Transverse colon (tissue), 4 donors: ENCODE measurements at regions not wholly inside any gene's neighbourhood (a gene's known extent, or its start where the extent isn't known, plus 50 kb on each side); places are given as distances from the start of the nearest gene placed in this dataset.

Source experiments
- DNase-seq: peaks from one replicate; pipeline ENCODE4 v3.0.0-alpha.2; 2019
- H3K27ac ChIP-seq, 4 donors: fragments of 200-600 bp; sonication (generic); 2 replicates each; pipeline ENCODE4 v1.5.1; 2016 to 2018; ENCODE audit warnings: inconsistent platforms in 4 of 4
- H3K27me3 ChIP-seq: fragments of 200-600 bp; sonication (generic); 2 replicates; pipeline ENCODE4 v1.5.1; 2017; ENCODE audit warnings: inconsistent platforms
- H3K36me3 ChIP-seq, 4 donors: fragments of 200-600 bp; sonication (generic); 2 replicates each; pipeline ENCODE4 v1.5.1; 2017 to 2019; ENCODE audit warnings: inconsistent platforms in 4 of 4
- H3K4me1 ChIP-seq, 4 donors: fragments of 200-600 bp; sonication (generic); 2 replicates each; pipeline ENCODE4 v1.5.1; 2017 to 2020; ENCODE audit warnings: inconsistent platforms in 4 of 4
- H3K4me3 ChIP-seq, 4 donors: fragments of 200-600 bp; sonication (generic); 1 replicate in 1 of 4; 2 replicates in 3 of 4; pipeline versions ENCODE4 v1.5.1 to v1.6.1; 2017 to 2019; ENCODE audit warnings: inconsistent platforms in 4 of 4
- H3K9me3 ChIP-seq, 2 donors: fragments of 200-600 bp; sonication (generic); 2 replicates each; pipeline ENCODE4 v1.5.1; 2017 to 2019; ENCODE audit warnings: inconsistent platforms in 2 of 2
- EP300 ChIP-seq: sonication (generic); formaldehyde crosslinking; IDR thresholded peaks from one replicate; pipeline ENCODE4 v1.6.1; 2017; ENCODE audit warnings: antibody characterized with exemption, low read depth
- POLR2A ChIP-seq: fragments of 450-650 bp; IDR thresholded peaks from one replicate; pipeline ENCODE4 v1.6.1; 2016; ENCODE audit warnings: antibody characterized with exemption, mild to moderate bottlenecking, moderate library complexity
- POLR2AphosphoS5 ChIP-seq, 3 donors: sonication (generic); formaldehyde crosslinking; IDR thresholded peaks; one replicate each; pipeline ENCODE4 v1.6.1; 2016; ENCODE audit warnings: antibody characterized with exemption in 3 of 3
- WGBS, 2 donors: methylation state at CpG; one replicate each; pipeline ENCODE4 v1.1.5; 2018; ENCODE audit warnings: low coverage in 1 of 2; 5-methylcytosine and 5-hydroxymethylcytosine counted together
- in situ Hi-C, 4 donors: fragments of 200-750 bp; cut with MboI; loops; one replicate each; pipeline versions ENCODE4 v1.15.0 to v1.15.1; 2017; ENCODE audit warnings: low sequenced_read_pairs in 3 of 4, low pct_ligation_motif_present in 1 of 4, low pct_unique_long_range_greater_than_20kb in 1 of 4
- intact Hi-C: fragments of 100-400 bp; cut with DNase I; formaldehyde crosslinking; loops from one replicate; pipeline ENCODE4 v1.15.1; 2023; ENCODE audit warnings: low total_unique reads
- TF ChIP-seq, protein P1 (sequence below), 5 experiments: fragments of 200-600 bp in 3 of 5; fragments of 450-650 bp in 2 of 5; sonication (generic) in 3 of 5; IDR thresholded peaks; 1 replicate in 2 of 5; 2 replicates in 3 of 5; pipeline ENCODE4 v1.5.1; 2016 to 2017; ENCODE audit warnings: antibody characterized with exemption in 5 of 5, inconsistent platforms in 3 of 5, mild to moderate bottlenecking in 2 of 5, moderate library complexity in 1 of 5

DNA sequence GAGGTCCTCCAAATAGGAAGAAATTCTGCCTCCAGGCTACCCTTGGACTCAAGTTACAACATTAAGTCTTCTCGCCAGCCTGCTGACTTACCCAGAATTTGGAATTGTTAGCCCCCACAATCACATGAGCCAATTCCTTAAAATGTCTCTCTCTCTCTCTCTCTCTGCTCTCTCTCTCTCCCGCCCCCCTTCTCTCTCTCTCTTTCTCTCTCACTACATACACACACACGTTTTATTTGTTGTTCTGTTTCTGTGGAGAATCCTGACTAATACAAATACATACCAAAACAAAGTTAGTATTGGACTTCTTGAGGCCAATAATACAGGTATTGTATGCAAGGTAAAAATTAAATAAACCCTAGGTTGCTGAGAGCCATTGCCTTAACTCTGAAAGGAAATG is 72.1 kb downstream of the TNFSF18 start:
- no peak for DNase-seq
- no peaks in the 10 kb centered on the region for H3K9me3 ChIP-seq
- no peak overlapping the region for H3K27ac ChIP-seq
- 80 to 81% methylated on average over 3 of the region's 3 CpGs for WGBS, 2 donors
- peaks cover 0 to 17% (median 10%) of the 10 kb centered on the region in 4 donors for H3K4me1 ChIP-seq
- no peak for TF ChIP-seq EP300
- TF ChIP-seq POLR2AphosphoS5 (IDR thresholded peaks at IDR 0.05) = no peak
- TF ChIP-seq POLR2A = no peak
- TF ChIP-seq, protein P1, sequence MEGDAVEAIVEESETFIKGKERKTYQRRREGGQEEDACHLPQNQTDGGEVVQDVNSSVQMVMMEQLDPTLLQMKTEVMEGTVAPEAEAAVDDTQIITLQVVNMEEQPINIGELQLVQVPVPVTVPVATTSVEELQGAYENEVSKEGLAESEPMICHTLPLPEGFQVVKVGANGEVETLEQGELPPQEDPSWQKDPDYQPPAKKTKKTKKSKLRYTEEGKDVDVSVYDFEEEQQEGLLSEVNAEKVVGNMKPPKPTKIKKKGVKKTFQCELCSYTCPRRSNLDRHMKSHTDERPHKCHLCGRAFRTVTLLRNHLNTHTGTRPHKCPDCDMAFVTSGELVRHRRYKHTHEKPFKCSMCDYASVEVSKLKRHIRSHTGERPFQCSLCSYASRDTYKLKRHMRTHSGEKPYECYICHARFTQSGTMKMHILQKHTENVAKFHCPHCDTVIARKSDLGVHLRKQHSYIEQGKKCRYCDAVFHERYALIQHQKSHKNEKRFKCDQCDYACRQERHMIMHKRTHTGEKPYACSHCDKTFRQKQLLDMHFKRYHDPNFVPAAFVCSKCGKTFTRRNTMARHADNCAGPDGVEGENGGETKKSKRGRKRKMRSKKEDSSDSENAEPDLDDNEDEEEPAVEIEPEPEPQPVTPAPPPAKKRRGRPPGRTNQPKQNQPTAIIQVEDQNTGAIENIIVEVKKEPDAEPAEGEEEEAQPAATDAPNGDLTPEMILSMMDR (IDR thresholded peaks at IDR 0.05) = no peak
- H3K36me3 ChIP-seq = no peaks in the 10 kb centered on the region
- intact Hi-C loops (no loop called here), in situ Hi-C loops (no loop called here)
- no peaks in the 10 kb centered on the region for H3K27me3 ChIP-seq
- H3K4me3 ChIP-seq = no peak overlapping the region

DNA sequence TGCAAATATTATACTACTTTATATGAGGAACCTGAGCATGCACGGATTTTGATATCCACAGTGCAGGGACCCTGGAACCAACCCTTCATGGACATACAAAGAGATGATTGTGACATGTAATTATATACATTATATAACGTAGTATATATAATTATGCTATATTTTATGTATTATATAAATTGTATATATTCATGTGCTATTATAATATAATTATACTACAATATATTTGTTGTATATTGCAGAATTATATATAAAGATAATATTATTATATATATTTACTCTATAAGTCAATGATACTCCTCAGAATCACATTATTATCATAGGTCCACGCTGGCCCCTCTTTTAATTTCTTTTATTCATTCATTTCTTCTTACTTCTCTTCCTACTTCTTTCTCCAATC is 70.9 kb downstream of the TNFSF18 start:
- no peak for DNase-seq
- Histone ChIP-seq H3K36me3 (no peaks in the 10 kb centered on the region), H3K9me3 (no peaks in the 10 kb centered on the region), H3K27me3 (no peaks in the 10 kb centered on the region), H3K4me1 (peaks cover 0 to 17% (median 10%) of the 10 kb centered on the region in 4 donors), H3K27ac (no peak overlapping the region), H3K4me3 (no peak overlapping the region)
- intact Hi-C loops (no loop called here), in situ Hi-C loops (no loop called here)
- TF ChIP-seq, protein P1 (IDR thresholded peaks at IDR 0.05) = no peak
- TF ChIP-seq POLR2A (no peak), POLR2AphosphoS5 (IDR thresholded peaks at IDR 0.05) (no peak), EP300 (no peak)
- 67 to 72% methylated on average over 3 of the region's 3 CpGs for WGBS, 2 donors

DNA sequence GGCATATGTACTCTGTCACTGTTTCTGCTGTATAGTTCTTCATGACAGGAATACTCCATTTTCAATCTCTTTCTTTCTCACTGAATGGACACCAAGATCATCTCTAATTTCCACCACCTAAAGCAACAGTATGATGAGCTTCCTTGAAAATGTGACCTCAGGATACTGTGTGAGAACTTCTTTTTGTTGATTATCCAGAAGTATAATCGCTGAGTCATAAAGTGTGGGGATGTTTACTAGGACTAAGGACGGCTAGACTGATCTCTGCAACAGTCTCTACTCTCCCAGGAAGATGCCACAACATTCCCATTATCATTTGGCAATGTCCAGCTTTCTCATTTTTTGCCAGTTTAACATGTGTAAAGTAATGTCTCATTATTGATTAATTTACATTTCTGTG is 70.3 kb downstream of the TNFSF18 start:
- TF ChIP-seq POLR2A = no peak
- no peak for TF ChIP-seq POLR2AphosphoS5 (IDR thresholded peaks at IDR 0.05)
- no peak for TF ChIP-seq EP300
- TF ChIP-seq, protein P1 (IDR thresholded peaks at IDR 0.05) = no peak
- Histone ChIP-seq H3K4me3 (no peak overlapping the region), H3K36me3 (no peaks in the 10 kb centered on the region), H3K9me3 (no peaks in the 10 kb centered on the region), H3K4me1 (peaks cover 0 to 16% (median 10%) of the 10 kb centered on the region in 4 donors), H3K27me3 (no peaks in the 10 kb centered on the region), H3K27ac (no peak overlapping the region)
- no peak for DNase-seq
- WGBS, 2 donors = 0 to 49% methylated on average over 1 to 2 of the region's 2 CpGs
- in situ Hi-C loops = no loop called here
- intact Hi-C loops = no loop called here

DNA sequence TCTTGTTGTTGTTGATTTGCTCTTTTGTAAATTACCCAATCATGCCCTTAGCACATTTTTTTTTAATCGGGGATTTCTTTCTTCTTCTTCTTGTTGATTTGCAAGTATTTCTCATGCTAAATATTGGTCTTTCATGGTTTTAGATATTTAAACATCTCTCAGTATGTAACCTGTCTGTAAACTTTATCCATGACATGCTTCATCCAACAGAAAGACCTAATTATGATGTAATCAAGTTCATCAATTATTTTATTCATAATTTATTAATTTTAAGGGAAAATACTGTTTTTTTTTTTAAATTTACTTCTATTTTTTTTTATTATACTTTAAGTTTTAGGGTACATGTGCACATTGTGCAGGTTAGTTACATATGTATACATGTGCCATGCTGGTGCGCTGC is 69.8 kb downstream of the TNFSF18 start:
- H3K9me3 ChIP-seq = no peaks in the 10 kb centered on the region
- intact Hi-C loops (no loop called here), in situ Hi-C loops (no loop called here)
- TF ChIP-seq POLR2A = no peak
- no peak for TF ChIP-seq POLR2AphosphoS5 (IDR thresholded peaks at IDR 0.05)
- TF ChIP-seq, protein P1 (IDR thresholded peaks at IDR 0.05) = no peak
- no peak for TF ChIP-seq EP300
- WGBS, 2 donors = 85 to 88% methylated on average over 2 of the region's 2 CpGs
- no peaks in the 10 kb centered on the region for H3K36me3 ChIP-seq
- DNase-seq = no peak
- no peak overlapping the region for H3K27ac ChIP-seq
- H3K27me3 ChIP-seq = no peaks in the 10 kb centered on the region
- peaks cover 0 to 11% (median 8%) of the 10 kb centered on the region in 4 donors for H3K4me1 ChIP-seq
- H3K4me3 ChIP-seq = no peak overlapping the region
